Activated CD4-positive, alpha-beta T cell treated with anti-CD3 and anti-CD28 coated beads, Interleukin-2, Interleukin-4, amounts not matched to agents 100 ng/mL and 50 ng/mL, durations not matched to agents 16 hours and 8 hours (primary cell): ENCODE measurements at regions not wholly inside any gene's neighbourhood (a gene's known extent, or its start where the extent isn't known, plus 50 kb on each side); places are given as distances from the start of the nearest gene placed in this dataset.

Experiments
- DNase-seq: peaks from one replicate; pipeline ENCODE4 v3.0.0-alpha.2; 2020; ENCODE audit warnings: low spot score

DNA sequence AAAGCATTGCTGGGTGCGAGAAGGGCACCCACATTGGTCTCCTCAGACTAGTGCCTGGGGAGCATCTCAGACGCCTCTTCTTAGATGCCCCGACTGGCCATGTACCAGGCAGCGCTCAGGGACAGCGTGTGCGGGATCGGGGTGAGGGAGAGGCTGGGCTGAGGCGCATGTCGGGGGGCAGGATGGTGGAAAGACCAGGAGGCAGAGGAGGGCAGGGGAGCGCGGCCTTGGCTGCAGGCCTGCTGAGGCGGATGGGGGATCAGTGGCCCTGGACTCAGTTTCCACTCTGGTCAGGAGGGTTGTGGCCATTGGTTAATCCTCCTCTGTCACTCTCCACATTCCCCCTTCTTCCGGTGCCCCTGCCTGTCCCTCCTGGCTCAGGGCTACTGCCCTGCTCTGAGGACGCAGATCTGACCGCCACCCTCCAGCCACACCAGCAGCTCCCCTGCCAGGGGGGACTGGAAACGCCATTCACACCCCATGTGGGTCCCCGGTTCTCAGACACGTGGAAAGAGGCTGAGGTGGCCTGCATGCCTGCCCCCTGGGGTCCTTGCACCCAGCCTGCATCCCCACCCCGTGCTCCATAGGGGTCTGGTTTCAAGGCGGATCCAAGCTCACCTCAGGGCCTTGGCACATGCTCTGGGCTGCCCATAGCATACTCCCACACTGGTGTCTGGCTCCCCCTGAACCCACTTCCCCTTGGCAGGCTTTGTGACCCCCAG is 105.9 kb downstream of the CPZ start:
- no peak for DNase-seq

DNA sequence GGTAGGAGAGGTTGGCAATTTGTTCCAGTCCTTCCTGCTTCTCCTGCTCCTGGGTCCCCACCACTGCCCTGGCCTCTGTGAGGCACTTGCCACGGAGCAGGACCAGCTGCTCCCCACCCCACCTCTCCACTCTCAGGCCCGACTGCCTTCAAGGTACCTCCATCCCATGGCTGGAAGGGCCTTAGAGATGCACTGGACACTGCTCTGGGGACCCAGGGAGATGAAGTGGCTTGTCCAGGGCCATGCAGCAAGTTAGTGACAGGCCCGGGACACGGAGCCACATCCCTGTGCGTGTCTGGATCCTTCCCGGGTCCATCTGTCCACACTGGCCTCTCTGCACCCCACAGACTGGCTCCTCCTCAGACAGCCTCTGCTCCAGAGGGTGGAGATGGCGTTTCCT is 105.3 kb downstream of the CPZ start:
- DNase-seq = no peak

DNA sequence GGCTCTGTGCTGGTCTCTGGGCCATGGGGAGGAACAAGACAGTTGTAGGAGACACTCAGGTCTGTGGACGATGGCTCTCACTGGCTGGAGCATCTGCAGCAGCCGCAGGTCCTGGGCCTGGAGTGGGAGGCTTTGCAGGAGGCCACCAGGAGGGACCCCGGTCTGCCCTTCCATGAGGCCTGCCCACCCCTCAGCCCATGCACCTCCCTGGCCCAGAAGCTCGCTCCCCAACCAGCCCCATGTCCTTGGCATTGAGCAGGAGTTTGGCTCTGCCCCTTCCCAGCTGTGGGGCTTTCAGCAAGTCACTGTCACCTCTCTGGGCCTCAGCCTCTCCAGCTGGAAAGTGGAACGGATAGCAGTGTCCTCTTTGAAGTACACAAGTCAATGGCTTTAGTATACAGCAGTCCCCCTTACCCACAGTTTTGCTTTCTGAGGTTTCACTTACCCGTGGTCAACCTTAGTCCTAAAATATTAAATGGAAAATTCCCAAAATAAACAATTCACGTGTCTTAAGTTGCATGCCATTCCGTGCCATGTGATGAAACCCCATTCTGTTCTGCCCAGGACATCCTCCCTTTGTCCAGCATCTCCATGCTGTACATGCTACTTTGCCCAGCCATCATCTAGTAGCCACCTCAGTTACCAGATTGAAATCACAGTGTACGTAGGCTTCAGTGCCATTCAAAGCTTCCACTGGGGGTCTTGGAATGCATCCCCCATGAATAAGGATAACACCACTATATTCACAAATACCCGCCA is 104.0 kb downstream of the CPZ start:
- no peak for DNase-seq

DNA sequence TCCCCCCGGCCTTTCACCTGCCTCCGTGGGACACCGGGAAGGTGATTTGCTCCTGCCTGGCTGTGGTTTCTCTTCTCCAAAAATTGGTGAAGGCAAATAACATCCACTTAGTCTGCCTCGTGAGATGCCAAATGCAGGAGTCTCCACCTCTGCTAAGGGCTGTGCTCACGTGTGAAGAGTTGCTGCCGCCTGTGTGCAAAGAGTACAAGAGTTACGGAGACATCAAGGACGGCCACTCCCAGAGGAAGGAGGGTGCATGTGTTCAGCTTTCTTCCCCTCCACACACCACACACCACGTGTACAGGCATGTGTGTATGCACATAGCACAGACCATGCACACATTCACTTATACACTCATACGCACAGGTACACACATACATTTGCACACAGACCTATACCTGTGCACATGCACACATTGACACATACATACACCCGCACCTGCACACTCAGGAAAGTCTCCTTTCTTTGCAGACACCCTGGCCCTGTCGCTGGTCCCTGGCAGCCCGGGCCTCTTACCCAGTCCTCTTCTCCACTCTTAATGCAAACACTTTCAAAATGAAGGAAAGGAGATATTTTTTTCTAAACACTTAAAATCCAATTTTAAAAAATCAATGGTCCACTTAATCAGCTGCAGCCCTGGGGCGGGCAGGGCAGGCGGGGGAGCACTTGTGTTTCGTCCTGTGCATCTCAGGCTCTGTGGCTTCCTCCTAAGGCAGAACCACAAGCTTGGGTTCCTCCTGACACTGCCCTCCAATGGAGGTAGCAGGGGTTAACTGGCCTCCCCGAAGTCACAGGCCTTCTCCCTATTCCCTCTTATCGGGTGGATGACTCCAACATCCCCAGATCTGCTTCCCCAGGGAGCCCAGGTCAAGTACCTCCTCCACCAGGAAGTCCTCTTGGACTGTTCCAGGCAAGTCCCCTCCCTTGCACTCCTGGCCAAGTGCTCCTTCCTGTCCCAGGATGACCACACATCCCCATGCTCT is 103.0 kb downstream of the CPZ start:
- DNase-seq = no peak

DNA sequence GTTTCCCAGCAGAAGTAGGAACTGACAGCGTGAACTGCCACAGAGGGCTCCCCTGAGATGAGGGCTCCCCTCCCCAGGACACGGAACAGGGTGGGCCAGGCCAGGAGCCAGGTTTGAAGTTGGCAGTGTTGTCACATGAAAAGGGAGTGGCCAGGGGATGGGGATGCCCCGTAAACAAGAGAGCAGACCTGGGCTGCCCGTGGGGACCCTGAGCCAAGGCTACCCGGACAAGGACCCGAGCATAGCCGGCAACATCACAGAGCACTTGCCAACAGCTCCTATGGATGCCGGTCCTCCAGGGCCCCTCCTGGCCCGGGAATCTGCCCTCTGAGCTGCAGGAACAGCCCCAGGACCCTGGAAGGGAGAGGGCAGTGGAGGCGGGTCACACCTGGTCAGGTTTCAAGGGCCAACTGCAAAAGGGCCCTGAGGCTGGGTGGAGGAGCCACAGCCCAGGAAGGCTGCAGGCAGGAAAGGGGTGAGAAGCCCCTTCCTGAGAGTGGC is 102.1 kb downstream of the CPZ start:
- DNase-seq = no peak

DNA sequence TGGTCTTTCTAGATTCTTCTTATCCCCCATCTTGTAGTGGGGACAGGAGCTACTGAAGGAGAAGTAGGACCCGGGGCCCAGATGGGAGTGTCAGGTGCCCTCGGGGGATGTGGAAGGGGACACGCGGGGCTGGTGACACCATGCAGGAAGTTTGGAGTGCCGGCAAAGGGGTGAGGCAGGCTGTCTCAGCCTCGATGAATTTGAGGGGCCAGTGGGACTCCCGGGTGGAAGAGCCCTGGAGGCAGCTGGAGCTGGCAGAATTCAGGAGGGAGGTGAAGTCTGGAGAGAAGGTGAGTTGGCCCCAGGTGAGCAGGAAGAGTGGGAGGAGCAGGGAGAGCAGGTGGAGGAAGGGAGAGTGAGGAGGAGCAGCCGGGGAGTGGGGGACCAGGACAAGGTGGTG is 101.7 kb downstream of the CPZ start:
- no peak for DNase-seq

DNA sequence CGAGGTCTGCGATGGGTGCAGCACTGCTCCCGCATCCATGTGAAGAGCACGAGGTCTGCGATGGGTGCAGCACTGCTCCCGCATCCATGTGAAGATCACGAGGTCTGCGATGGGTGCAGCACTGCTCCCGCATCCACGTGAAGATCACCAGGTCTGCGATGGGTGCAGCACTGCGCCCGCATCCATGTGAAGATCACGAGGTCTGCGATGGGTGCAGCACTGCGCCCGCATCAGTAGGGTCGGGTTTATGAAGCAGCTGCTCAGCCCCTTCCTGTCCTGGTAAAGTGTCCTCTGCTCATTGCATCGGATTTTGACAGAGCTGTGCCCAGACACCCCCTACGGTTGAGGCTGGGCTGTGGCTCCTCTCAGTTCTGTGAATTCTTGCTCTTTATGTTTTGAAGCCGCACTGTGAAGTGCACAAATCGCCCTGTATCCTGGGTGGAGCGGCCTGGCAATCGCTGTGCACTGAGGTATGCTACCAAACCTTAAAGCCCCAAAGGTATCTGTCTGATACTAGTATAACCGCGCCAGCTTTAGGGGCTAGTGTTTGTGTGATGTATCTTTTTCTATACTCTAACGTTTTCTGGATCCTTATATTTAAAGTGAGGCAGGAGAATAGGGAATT is 98.7 kb downstream of the CPZ start:
- DNase-seq = no peak

DNA sequence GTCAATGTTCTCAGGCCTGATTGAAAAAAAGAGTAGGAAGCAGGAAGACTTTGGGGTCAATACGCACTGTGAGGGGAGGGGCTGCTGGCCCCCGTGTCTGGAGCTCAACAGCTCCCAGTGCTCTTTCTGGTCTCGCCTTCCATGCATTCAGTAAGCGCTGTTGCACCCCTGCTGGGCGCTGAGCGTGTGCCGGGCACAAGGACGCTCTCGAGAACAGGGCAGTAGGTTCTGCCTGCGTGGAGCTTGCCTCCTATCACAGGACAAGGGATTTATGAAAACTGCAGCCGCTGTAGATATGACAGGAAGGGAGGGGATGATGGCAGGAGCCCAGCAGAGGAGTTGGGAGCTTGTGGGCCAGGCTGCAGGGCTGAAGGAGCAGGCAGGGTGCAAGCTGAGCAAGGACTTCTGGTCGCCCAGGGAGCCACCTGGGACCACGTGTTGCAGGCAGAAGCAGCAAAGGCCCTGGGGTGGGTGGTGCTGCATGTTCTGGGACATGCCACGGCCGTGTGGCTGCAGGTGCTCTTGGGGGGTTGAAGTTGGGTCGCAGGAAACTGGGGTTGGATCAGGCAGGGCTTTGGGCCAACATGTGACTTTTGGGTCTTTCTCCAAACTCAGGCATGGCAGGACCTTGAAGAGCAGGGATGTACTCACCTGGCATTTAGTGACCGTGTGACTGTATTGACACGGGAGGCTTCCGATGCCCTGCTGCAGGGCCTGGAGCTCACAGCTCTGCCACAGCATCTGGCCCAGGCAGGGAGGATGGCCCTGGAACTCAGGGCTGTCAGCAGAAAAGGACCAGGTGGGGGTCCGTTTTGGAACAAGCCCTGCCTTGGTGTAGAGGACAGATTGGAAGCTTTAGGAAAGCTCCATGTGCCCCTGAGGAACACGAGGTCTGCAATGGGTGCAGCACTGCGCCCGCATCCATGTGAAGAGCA is 97.9 kb downstream of the CPZ start:
- no peak for DNase-seq

DNA sequence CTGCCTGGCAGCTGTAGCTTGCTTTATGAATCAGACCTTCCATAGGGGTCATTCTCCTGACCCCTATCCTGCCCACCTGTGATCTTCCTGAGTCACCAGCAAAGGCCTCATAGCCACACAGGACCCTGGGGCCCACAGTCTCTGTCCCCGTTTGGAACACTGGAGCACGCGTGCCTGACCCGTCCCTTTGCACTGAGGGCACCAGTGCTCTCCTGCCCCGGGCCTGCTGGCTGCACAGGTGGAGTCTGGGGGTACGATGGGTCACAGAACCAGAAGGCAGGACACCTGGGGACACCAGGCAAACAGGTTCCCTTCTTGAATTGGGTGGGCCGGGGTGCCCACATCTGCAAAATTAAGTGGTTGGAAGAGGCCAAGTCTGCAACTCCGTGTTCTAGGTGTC is 97.2 kb downstream of the CPZ start:
- no peak for DNase-seq

DNA sequence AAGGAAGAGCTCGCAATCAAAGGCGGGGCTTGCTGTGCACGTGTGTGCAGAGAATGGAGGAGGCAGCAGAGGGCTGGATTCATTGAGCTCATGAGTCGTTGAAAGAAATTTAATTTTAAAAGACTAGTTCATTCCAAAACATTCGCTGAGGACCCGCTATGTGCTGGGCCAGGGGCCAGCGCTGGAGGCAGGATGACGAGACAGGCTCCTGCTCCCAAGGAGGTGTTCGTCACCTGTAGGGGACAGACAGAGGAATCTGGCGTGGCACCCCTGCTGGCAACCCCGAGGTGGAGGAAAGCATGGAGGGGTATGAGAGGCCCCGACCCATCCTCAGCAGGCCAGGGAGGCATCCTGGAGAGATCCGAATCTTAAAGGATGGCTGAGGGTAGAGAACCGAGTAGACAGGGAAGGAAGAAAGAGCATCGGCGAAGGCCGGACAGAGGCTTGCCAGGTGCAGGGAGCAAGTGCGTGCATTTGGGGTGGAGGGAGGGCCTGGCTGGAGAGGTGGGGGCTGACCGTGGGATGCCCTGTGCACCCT is 96.4 kb downstream of the CPZ start:
- no peak for DNase-seq

DNA sequence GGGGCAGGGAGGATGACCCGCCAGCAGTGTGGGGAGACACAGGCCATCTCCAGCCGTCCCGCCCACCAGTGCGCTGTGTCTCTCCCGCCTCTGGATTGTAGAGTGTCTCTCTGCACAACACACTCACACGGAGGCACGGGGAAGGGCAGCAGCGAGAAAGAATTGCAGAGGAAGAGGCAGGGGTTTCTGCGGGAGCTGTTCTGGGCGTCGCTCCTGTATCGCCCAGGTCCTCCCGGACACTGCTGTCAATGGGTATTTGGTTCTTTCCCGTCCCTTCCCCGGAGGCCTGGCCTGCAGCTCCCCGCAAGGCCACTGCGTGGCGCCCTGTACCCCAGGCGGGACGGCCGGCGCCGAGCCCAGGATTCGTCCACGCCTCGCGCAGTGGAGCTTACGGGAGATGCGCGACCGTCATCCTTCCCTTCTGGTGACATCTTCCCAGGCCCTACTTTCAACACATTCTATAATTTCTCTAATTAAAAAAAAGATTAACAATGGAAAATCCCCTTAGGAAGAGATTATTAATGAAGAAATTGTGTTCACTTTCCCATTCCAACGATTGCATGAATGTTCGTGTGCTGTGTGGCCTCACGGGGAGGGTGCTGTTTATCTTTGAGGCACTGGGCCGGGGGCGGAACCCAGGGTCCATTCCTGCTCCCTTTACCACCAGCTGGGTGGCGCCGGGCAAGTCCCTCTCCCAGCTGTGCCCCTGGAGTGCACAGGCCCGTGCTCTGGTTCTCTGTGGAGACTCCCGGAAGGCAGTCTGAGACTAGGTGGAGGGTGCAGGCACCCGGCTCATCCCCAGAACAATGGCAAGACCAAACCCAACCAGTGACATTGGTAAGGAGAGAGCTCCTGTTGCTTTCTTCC is 95.7 kb downstream of the CPZ start:
- peak; percentile 7 for DNase-seq

DNA sequence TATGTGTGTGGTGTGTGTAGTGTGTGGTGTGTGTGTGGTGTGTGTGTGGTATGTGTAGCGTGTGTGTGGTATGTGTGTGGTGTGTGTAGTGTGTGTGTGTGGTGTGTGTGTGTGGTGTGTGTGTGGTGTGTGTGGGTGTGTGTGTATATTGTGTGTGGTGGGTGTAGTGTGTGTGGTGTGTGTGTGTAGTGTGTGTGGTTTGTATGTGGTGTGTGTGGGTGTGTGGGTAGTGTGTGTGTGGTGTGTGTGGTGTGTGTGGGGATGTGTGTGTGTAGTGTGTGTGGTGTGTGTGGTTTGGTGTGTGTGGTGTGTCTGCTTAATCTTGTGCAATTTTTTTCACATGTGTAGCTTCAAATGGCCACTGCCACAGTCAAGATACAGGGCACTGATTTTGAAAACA is 94.5 kb downstream of the CPZ start:
- no peak for DNase-seq

DNA sequence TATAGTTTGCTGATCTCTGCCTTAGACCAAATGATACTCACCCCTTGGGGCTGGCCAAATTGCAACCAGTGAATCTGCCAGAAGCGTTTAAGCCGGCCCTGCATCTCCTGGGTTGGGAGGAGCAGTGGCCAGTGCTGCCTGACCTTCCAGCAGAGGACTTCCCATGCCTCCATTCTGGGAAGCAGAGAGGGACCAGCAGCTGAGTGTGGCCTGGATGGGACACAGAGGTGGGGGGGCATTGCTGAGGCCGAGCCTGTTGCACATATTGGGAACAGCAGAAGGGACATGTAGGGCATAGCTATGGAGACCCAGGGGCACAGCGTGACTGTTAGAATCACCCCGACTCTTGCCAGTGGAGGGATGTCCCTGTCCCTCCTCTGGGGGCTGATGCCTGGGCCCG is 93.3 kb downstream of the CPZ start:
- no peak for DNase-seq

DNA sequence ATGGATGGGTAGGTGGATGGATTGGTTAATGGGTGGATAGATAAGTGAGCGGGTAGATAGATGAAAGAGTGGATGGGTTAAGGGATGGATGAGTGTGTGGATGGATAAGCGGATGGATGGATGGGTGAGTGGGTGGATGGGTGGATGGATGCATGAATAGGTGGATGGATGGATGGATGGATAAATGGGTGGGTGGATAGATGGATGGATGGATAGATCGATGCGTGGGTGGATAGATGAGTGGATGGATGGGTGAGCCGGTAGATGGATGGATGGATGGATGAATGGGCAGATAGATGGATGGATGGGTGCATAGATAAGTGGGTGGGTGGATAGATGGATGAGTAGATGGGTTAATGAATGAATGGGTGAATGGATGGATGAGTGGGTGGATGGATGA is 90.9 kb downstream of the CPZ start:
- DNase-seq = no peak

DNA sequence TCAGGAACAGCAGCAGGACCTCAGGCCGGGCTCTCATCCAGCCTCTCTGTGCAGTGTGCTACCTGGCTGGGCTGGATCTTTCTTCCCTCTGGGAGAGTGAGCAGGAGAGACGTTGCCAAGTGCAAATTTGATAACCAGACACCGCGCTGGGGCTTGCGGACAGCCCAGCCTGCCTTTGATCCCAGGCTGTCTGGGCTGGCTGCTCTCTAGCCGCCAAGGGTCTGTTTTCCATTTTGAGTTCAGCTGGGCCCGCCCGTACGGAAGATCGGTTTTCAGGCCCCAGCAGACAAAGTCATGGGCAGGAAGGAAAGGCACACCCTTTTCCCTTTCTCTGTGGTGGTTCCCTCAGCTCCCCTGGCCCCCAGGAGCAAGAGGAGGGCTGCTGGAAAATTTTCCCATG is 90.2 kb downstream of the CPZ start:
- DNase-seq = no peak

DNA sequence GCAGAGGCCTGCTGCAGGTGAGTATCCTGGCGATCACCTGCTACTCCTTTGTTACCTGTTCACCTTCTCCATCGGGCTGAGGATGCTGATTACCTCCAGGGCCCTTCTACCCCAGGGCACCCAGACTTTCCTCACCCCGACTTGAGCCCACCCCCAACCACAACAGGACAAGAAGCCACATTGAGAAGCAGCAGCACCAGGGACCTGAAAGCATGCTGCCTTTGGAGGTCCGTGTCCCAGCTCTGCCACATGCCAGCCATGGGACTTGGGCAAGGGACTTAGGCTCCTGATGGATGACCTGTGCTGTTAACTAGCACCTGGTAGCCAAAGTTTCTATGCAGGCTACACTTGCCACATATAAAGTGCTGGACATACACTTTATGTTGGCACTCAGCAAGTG is 89.7 kb downstream of the CPZ start:
- DNase-seq = no peak

DNA sequence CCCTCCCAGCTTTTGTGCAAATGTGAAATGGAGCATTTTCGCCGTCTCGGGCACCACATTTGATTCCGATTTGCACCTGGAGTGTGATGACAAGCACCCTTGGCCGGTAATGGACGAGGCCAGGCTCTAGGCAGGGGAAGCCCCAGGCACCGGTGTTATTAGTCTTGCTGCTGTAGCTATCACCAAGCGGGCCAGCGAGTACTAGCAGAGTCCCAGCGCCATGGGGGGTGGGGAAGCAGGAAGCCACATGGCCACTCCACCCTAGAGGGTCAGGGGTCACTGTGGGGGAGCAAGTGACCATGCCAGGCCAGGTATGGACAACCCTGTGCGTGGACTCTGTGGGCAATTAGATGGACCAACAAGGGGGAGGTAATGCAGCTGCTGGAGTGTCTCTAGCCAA is 88.8 kb downstream of the CPZ start:
- DNase-seq = no peak

DNA sequence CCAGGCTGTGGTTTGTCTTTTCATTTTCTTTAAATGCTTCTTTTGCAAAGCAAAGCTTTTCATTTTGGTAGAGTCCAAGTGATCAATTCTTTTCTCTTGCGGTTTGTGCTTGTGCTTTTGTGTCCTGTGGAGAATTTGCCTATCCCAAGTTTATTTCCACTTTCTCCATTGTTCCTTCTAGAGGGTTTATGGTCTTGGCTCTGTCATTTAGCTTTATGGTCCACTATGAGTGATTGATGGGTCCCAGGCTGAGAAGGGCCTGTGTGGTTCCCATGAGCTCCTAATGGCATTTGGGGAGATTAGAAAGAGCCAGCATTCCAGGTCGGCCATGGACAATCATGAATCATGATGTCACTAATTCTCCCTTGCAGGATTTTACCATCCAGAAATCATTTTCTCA is 86.5 kb downstream of the CPZ start:
- DNase-seq = no peak

DNA sequence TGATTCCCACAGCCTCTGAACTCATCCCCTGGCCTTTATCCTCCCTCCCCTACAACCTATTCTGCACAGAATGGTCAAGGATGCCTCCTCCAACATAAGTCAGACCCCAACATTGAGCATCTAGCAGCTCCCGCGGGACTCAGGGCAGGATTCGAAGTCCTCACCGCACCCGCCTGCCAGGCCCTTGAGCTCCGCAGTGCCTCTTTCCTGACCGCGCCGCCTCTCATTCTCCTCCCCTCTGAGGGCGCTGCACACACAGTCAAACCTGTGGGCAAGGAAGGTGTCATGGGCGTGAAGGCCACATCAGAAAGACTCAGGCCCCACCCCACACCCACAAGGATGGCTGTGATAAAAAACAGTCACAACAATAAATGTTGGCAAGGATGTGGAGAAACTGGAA is 84.1 kb downstream of the CPZ start:
- DNase-seq = no peak

DNA sequence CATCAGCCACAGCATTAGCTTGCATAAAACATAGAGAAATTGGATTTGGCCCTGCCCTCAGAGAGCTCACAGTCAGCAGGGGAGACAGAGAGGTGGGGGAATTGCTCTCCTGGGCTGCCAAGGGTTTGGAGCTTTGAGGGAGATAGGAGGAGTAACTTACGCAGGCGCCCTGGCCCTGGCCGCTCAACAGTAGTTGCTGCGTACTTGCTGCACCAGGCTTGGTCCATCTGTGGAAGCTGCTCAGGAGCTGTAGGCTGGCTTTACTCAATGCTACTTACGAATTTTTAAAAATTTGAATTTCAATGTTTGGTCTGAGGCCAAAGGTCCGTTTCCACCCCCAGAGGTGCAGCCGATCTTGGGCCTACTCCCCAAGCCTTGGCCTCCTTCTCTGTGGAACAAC is 83.3 kb downstream of the CPZ start:
- DNase-seq = no peak
